ENCODE measurements at regions not wholly inside any gene's neighbourhood (a gene's known extent, or its start where the extent isn't known, plus 50 kb on each side); places are given as distances from the start of the nearest gene placed in this dataset.

GRCh38 chr4:112739442-112739841 lies 102.5 kb downstream of the LARP7 start:
- Histone ChIP-seq H3K79me2 (ENCODE audit: insufficient read depth, low read length) (no peaks in the 10 kb centered on the region), H3K9ac (ENCODE audit: insufficient read depth, low read length, poor library complexity, severe bottlenecking) (no peak overlapping the region), H3K27ac (ENCODE audit: low read depth in 1 of 2, low read length in 2 of 2) (no peak overlapping the region), H3K4me3 (replicated peaks in 1 of 3; ENCODE audit: low read depth in 2 of 3, low read length in 3 of 3) (no peak overlapping the region), H3K4me1 (ENCODE audit: control insufficient read depth in 1 of 2, insufficient read depth in 2 of 2, low read length in 2 of 2) (no peaks in the 10 kb centered on the region), H3K4me2 (replicated peaks; ENCODE audit: extremely low read depth, low read length, poor library complexity, severe bottlenecking) (no peak overlapping the region), H3K9me3 (replicated peaks in 1 of 2; ENCODE audit: control insufficient read depth in 1 of 2, insufficient read depth in 1 of 2, low read length in 2 of 2) (no peaks in the 10 kb centered on the region), H4K20me1 (ENCODE audit: insufficient read depth, low read length) (no peaks in the 10 kb centered on the region), H2AFZ (ENCODE audit: insufficient read depth, low read depth, low read length, poor library complexity, severe bottlenecking) (no peak overlapping the region), H3K36me3 (replicated peaks in 1 of 2; ENCODE audit: control insufficient read depth in 1 of 2, insufficient read depth in 2 of 2, low read length in 2 of 2) (no peaks in the 10 kb centered on the region), H3K27me3 (ENCODE audit: control insufficient read depth in 2 of 2, insufficient read depth in 2 of 2, low read length in 2 of 2) (no peaks in the 10 kb centered on the region)
- Mint-ChIP-seq H3K9me3 (no peaks in the 10 kb centered on the region), H3K27me3 (ENCODE audit: low read depth in 3 of 3) (peaks cover 1 to 7% (median 6%) of the 10 kb centered on the region in 3 donors), H3K4me1 (no peaks in the 10 kb centered on the region), H3K27ac (peak overlapping the region in 1 of 7 donors; percentile 41), H3K4me3 (no peak overlapping the region), H3K36me3 (no peaks in the 10 kb centered on the region)
- DNase-seq, result no peak
- intact Hi-C loops (cut with micrococcal nuclease), result no loop called here
- 80% methylated on average over 2 of the region's 8 CpGs for WGBS (ENCODE audit: insufficient coverage)
- TF ChIP-seq CTCF (IDR thresholded peaks at IDR 0.05), result no peak

GRCh38 chr4:112747036-112747435 lies 110.1 kb downstream of the LARP7 start:
- no peak for DNase-seq
- H3K36me3 Mint-ChIP-seq, result no peaks in the 10 kb centered on the region
- Histone ChIP-seq H3K4me2 (replicated peaks; ENCODE audit: extremely low read depth, low read length, poor library complexity, severe bottlenecking) (no peak overlapping the region), H3K27me3 (ENCODE audit: control insufficient read depth in 2 of 2, insufficient read depth in 2 of 2, low read length in 2 of 2) (peaks cover 0 to 2% of the 10 kb centered on the region in 2 donors), H3K36me3 (replicated peaks in 1 of 2; ENCODE audit: control insufficient read depth in 1 of 2, insufficient read depth in 2 of 2, low read length in 2 of 2) (no peaks in the 10 kb centered on the region), H3K79me2 (ENCODE audit: insufficient read depth, low read length) (no peaks in the 10 kb centered on the region), H4K20me1 (ENCODE audit: insufficient read depth, low read length) (no peaks in the 10 kb centered on the region), H3K4me1 (ENCODE audit: control insufficient read depth in 1 of 2, insufficient read depth in 2 of 2, low read length in 2 of 2) (no peaks in the 10 kb centered on the region), H3K27ac (ENCODE audit: low read depth in 1 of 2, low read length in 2 of 2) (no peak overlapping the region), H3K4me3 (replicated peaks in 1 of 3; ENCODE audit: low read depth in 2 of 3, low read length in 3 of 3) (no peak overlapping the region), H2AFZ (ENCODE audit: insufficient read depth, low read depth, low read length, poor library complexity, severe bottlenecking) (no peak overlapping the region), H3K9ac (ENCODE audit: insufficient read depth, low read length, poor library complexity, severe bottlenecking) (no peak overlapping the region), H3K9me3 (replicated peaks in 1 of 2; ENCODE audit: control insufficient read depth in 1 of 2, insufficient read depth in 1 of 2, low read length in 2 of 2) (no peaks in the 10 kb centered on the region)
- H3K9me3 Mint-ChIP-seq, result no peaks in the 10 kb centered on the region
- intact Hi-C loops (cut with micrococcal nuclease), result no loop called here
- H3K27ac Mint-ChIP-seq, result no peak overlapping the region
- no peaks in the 10 kb centered on the region for H3K4me1 Mint-ChIP-seq
- no peak for TF ChIP-seq CTCF (IDR thresholded peaks at IDR 0.05)
- WGBS (ENCODE audit: insufficient coverage), result no CpG with 5 or more reads among the region's 1 CpG
- H3K27me3 Mint-ChIP-seq (ENCODE audit: low read depth in 3 of 3), result peaks cover 8 to 21% (median 14%) of the 10 kb centered on the region in 3 donors
- no peak overlapping the region for H3K4me3 Mint-ChIP-seq

Data from CD14-positive monocyte (primary cell).